ENCODE measurements at regions not wholly inside any gene's neighbourhood (a gene's known extent, or its start where the extent isn't known, plus 50 kb on each side); places are given as distances from the start of the nearest gene placed in this dataset.

GRCh38 chr12:14275886-14276285 is 89.6 kb upstream of the ATF7IP start:
- no peak for DNase-seq (ENCODE audit: low read depth)
- TF ChIP-seq CTCF (conservative IDR thresholded peaks at IDR 0.05; ENCODE audit: control insufficient read depth, insufficient read depth, low read depth, low read length) = no peak
- no peak overlapping the region for H3K4me3 ChIP-seq (ENCODE audit: control insufficient read depth, low read depth, low read length)

- TF ChIP-seq CTCF (conservative IDR thresholded peaks at IDR 0.05; ENCODE audit: control insufficient read depth, insufficient read depth, low read depth, low read length) = no peak
- no peak for DNase-seq (ENCODE audit: low read depth)
- no peak overlapping the region for H3K4me3 ChIP-seq (ENCODE audit: control insufficient read depth, low read depth, low read length)
Observed at GRCh38 chr12:14278294-14278953, 87.1 kb upstream of the ATF7IP start.

GRCh38 chr12:14279845-14280244 is 85.6 kb upstream of the ATF7IP start:
- no peak overlapping the region for H3K4me3 ChIP-seq (ENCODE audit: control insufficient read depth, low read depth, low read length)

GRCh38 chr12:14280921-14281320 is 84.6 kb upstream of the ATF7IP start:
- H3K4me3 ChIP-seq (ENCODE audit: control insufficient read depth, low read depth, low read length) = no peak overlapping the region
- no peak for DNase-seq (ENCODE audit: low read depth)
- no peak for TF ChIP-seq CTCF (conservative IDR thresholded peaks at IDR 0.05; ENCODE audit: control insufficient read depth, insufficient read depth, low read depth, low read length)

More at GRCh38 chr12:14279845-14280244, 85.6 kb upstream of the ATF7IP start:
- no peak for DNase-seq (ENCODE audit: low read depth)
- no peak for TF ChIP-seq CTCF (conservative IDR thresholded peaks at IDR 0.05; ENCODE audit: control insufficient read depth, insufficient read depth, low read depth, low read length)

- H3K4me3 ChIP-seq (ENCODE audit: control insufficient read depth, low read depth, low read length) = no peak overlapping the region
- no peak for TF ChIP-seq CTCF (conservative IDR thresholded peaks at IDR 0.05; ENCODE audit: control insufficient read depth, insufficient read depth, low read depth, low read length)
- no peak for DNase-seq (ENCODE audit: low read depth)
Observed at GRCh38 chr12:14281539-14281938, 83.9 kb upstream of the ATF7IP start.

GRCh38 chr12:14283489-14284144 is 81.9 kb upstream of the ATF7IP start:
- no peak for TF ChIP-seq CTCF (conservative IDR thresholded peaks at IDR 0.05; ENCODE audit: control insufficient read depth, insufficient read depth, low read depth, low read length)
- no peak for DNase-seq (ENCODE audit: low read depth)
- no peak overlapping the region for H3K4me3 ChIP-seq (ENCODE audit: control insufficient read depth, low read depth, low read length)

Measured in fibroblast of mammary gland (primary cell).